ENCODE measurements at regions not wholly inside any gene's neighbourhood (a gene's known extent, or its start where the extent isn't known, plus 50 kb on each side); places are given as distances from the start of the nearest gene placed in this dataset.

DNA sequence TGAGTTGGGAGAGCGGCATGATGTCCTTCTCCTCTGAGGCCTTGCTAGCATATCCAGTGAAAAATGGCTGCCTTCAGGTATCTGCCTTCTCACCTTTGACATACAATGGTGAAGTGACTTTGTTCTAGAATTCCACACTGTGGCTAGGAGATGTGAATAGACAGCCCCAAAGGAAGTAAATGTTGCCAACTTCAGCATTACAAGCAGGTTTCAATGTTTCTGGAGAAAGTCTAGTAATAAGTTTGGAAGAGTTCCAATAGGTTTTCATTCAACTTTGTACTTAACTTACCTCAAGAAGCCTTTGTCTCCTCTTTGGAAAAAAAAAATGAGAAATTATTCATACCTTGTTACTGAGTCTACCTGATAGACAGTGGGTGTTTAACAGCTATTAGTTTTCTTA lies 421.3 kb upstream of the MMADHC start:
- TF ChIP-seq MXI1 (IDR thresholded peaks at IDR 0.05; ENCODE audit: low read depth, low read length), result no peak
- TF ChIP-seq, protein P1, sequence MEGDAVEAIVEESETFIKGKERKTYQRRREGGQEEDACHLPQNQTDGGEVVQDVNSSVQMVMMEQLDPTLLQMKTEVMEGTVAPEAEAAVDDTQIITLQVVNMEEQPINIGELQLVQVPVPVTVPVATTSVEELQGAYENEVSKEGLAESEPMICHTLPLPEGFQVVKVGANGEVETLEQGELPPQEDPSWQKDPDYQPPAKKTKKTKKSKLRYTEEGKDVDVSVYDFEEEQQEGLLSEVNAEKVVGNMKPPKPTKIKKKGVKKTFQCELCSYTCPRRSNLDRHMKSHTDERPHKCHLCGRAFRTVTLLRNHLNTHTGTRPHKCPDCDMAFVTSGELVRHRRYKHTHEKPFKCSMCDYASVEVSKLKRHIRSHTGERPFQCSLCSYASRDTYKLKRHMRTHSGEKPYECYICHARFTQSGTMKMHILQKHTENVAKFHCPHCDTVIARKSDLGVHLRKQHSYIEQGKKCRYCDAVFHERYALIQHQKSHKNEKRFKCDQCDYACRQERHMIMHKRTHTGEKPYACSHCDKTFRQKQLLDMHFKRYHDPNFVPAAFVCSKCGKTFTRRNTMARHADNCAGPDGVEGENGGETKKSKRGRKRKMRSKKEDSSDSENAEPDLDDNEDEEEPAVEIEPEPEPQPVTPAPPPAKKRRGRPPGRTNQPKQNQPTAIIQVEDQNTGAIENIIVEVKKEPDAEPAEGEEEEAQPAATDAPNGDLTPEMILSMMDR (IDR thresholded peaks at IDR 0.05), result no peak
- TF ChIP-seq, protein P2, sequence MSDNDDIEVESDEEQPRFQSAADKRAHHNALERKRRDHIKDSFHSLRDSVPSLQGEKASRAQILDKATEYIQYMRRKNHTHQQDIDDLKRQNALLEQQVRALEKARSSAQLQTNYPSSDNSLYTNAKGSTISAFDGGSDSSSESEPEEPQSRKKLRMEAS (IDR thresholded peaks at IDR 0.05; ENCODE audit: low read depth), result no peak
